VCaP (cell line): ENCODE measurements at regions not wholly inside any gene's neighbourhood (a gene's known extent, or its start where the extent isn't known, plus 50 kb on each side); places are given as distances from the start of the nearest gene placed in this dataset.
A peak's percentile ranks its signal among the peaks of the same experiment; 100 is the strongest.
"Not testable (repeated sequence)": the region's sequence is repeated elsewhere in the genome, so short reads cannot be mapped to it uniquely, and the experiment has no call there.

Source experiments
- H3K27ac ChIP-seq: fragments of 450-650 bp; 2 replicates; pipeline ENCODE4 v1.5.1; 2017
- TF ChIP-seq, protein P1 (sequence below): fragments of 450-650 bp; conservative IDR thresholded peaks from 2 replicates; pipeline ENCODE4 v1.5.1; 2017; ENCODE audit warnings: mild to moderate bottlenecking, moderate library complexity

DNA sequence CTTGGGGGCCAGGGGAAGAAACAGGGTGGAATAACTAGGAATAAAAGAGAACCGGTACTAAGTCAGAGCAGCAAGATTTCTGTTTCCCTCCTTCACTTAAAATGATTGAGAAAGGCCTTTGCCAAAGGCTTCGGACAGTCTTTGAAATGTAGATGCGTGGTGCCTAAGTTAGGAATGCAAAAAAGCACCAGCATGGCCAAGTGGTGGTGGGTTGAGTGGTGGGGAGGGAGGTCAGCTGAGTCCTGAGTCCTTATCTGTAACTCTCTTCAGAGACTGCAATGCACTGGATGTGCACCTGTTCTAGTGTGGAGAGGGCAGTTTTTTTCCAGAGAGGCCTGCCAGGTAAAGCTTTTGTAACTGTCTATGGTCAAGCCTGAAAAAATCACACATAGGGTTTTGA, 919.9 kb downstream of the FSCB start:
- TF ChIP-seq, protein P1, sequence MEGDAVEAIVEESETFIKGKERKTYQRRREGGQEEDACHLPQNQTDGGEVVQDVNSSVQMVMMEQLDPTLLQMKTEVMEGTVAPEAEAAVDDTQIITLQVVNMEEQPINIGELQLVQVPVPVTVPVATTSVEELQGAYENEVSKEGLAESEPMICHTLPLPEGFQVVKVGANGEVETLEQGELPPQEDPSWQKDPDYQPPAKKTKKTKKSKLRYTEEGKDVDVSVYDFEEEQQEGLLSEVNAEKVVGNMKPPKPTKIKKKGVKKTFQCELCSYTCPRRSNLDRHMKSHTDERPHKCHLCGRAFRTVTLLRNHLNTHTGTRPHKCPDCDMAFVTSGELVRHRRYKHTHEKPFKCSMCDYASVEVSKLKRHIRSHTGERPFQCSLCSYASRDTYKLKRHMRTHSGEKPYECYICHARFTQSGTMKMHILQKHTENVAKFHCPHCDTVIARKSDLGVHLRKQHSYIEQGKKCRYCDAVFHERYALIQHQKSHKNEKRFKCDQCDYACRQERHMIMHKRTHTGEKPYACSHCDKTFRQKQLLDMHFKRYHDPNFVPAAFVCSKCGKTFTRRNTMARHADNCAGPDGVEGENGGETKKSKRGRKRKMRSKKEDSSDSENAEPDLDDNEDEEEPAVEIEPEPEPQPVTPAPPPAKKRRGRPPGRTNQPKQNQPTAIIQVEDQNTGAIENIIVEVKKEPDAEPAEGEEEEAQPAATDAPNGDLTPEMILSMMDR: no peak
- no peak overlapping the region for H3K27ac ChIP-seq

DNA sequence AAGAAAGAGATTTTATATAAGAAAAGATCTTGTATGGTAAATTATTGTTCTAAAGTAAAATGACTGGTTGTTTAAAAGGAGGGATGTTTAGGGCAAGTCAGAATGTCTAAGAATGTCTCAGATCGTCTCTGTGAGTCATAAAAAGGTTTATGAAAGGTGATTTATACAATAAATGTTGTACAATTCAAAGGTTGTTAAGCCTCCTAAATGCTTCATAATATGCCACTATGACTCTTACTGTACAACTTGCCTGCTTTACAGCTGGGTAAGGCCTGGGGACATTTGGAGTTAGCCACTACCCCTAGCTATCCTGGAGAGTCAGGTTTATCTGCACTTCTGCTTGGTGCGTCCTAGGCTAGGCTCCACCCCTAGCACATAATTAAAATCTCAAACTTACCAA, 927.4 kb downstream of the FSCB start:
- TF ChIP-seq, protein P1: no peak

DNA sequence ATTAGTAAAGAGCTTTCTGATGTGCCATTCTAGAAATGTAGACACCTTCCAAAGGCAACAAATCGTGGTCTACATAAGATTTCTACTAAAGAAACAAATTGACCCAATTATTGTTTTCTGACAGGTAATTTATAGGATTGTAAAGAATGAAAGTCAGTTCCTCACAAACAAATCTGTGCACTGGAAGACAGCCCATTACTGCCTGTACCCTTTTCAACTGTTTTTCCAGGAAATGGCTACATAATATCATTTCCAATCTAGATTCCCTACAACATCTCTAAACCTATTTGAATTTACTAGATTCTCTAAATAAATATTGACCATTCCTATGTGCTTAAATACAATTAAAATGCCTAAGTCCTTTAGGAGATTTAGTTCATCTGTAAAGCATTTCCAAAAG, 939.1 kb downstream of the FSCB start:
- TF ChIP-seq, protein P1: no peak
- H3K27ac ChIP-seq: 0 out of 2 replicates have a peak overlapping the region, but pooled peaks have one; percentile 4

More for the DNA sequence above, 927.4 kb downstream of the FSCB start:
- no peak overlapping the region for H3K27ac ChIP-seq

DNA sequence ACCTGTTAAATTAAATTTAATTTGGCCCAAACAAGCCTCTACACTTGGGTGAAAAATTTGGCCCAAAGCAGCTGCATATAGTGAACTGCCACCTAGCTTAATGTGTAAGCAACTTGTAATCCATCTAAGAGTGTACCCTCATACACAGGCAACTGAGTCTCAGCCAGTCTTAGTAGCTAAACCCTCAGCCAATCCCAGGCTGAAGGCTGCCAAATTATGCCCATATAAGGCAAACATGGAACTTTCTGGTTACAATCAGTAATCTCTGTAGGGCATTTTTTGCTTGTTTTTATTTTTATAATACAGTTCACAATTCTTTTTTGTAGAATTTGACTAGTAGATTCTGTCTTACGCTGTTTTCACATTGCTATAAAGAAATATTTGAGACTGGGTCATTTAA, 958.7 kb downstream of the FSCB start:
- TF ChIP-seq, protein P1: no peak
- no peak overlapping the region for H3K27ac ChIP-seq

DNA sequence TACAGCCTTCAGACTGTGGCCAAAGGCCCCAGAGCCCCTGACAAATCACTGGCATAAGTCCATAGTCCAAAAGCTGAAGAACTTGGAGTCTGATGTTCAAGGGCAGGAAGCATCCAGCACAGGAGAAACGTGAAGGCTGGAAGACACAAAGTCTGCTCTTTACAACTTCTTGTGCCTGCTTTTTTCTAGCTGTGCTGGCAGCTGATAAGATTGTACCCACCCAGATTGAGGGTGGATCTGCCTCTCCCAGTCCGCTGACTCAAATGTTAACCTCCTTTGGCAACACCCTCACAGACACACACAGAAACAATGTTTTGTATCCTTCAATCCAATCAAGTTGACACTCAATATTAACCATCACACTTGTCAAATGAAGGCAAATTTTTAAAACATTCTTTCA, 959.5 kb downstream of the FSCB start:
- H3K27ac ChIP-seq: not testable (repeated sequence)

DNA sequence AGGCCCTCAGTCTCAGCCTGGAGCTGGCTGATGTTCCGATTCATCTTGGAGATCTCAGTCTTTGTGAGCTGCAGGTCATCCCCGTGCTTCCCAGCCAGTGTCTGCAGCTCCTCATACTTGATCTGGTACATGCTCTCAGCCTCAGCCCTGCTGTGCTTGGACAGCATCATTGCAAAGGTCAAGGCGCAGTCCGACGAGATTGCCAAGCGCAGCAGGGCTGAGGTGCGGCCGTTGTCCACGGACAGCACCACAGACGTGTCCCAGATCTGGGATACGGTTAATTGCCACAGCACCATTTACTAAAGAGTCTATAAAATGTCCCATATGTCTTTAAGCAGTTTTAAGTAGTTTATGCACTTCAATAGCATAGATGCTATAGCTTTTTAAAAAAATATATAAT, 965.7 kb downstream of the FSCB start:
- TF ChIP-seq, protein P1: no peak
- no peak overlapping the region for H3K27ac ChIP-seq

DNA sequence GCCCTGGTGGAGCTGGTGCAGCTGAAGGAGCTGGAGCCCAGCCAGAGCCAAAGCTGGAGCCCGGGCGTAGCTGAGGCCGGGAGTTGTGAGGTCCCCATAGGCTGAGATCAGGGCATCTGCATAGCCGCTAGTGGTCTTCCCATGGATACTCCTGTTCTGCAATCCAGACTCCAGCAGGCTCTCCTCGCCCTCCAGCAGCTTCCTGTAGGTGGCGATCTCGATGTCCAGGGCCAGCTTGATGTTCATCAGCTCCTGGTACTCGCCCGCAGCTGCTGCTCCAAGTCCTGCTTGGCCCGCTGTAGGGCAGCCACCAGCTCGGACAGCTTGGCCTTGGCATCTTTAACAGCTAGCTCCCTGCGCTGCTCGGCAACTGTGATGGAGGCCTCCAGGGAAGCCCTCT, 966.1 kb downstream of the FSCB start:
- TF ChIP-seq, protein P1: no peak
- no peak overlapping the region for H3K27ac ChIP-seq

DNA sequence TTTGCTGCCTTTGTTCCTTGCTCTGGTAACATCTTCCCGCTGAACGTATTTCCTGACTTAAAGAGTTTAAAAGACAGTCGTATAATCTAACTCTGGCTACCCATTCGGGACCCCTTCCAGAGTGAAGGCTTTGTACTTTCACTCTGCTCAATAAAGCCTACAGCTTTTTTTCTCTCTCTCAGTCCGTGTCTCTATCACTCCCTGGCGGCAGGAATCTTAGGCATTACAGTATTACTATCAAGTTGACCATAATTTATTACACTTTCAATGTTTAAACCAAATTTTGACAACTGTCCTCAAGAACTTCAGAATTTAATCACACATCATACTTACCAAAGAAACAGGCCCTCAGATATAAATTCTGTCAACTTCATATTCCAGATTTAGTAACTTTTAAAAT, 967.9 kb downstream of the FSCB start:
- H3K27ac ChIP-seq: no peak overlapping the region
- TF ChIP-seq, protein P1: peak; percentile 62
